Right renal pelvis (tissue), 4 donors: ENCODE measurements at regions not wholly inside any gene's neighbourhood (a gene's known extent, or its start where the extent isn't known, plus 50 kb on each side); places are given as distances from the start of the nearest gene placed in this dataset.
"Not testable (repeated sequence)": the region's sequence is repeated elsewhere in the genome, so short reads cannot be mapped to it uniquely, and the experiment has no call there.

ENCODE experiments used
- DNase-seq, 4 donors: peaks; one replicate each; pipeline ENCODE4 v3.0.0-alpha.2; 2013; ENCODE audit warnings: low read depth in 4 of 4, low spot score in 3 of 4, missing footprints in 1 of 4

DNA sequence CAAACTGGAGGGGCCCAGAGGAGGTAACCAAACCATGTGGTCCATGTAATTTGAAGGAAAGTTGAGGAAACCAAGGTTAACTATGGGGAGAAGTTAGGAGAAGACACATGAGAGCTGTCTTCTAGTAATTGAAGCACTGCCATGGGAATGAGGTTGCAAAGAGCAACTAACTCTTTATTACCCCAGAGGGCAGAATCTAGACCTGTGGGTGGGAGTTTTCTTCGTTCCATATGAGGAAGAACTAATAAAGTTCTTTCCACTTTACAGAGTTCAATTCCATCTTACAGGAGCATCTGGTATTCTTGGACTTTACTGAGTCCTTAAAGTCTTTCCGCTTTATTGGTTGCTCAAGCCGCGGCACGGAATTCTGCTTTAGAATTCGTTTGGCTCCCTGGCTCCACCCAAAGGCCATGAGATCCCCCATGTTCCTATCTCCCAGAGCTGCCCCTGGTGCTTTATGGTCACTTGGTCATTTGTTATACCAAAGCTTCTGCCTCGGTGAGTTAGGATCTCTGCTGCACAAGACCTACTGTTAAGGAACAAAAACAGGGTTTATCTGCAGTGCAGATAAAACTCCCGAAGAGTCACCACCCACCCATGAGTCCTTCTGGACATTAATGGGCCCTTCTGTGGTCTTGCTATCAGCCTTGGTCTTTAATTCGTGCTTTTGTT lies 89.5 kb upstream of the UMPS start:
- DNase-seq: no peak

DNA sequence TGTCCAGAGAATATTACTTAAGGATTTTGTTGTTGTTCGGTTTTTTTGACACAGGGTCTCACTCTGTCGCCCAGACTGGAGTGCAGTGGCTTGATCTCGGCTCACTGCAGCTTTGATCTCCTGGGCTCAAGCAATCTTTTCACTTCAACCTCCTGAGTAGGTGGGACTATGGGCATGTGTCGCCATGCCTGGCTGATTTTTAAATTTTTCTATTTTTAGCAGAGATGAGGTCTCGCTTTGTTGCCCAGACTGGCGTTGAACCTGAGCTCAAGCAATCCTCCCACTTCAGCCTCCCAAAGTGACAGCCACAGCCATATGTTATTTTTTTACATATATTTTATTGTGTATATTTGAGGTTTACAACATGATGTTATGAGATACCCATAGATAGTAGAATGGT lies 86.8 kb upstream of the UMPS start:
- DNase-seq: no peak

DNA sequence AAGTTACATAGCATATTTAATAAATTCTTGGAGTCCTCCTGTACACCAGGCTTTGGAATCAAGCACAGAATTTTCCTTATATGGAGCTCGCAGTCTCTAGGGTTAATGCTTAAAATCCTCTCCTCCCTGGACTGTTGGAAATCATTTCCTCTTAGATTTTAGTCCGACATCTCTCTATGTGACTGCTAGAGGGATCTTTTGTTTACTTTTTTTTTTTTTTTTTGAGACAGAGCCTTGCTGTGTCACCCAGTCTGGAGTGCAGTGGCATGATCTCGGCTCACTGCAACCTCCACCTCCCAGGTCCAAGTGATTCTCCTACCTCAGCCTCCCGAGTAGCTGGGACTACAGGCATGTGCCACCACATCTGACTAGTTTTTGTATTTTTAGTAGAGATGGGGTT lies 84.1 kb upstream of the UMPS start:
- not testable (repeated sequence) for DNase-seq

DNA sequence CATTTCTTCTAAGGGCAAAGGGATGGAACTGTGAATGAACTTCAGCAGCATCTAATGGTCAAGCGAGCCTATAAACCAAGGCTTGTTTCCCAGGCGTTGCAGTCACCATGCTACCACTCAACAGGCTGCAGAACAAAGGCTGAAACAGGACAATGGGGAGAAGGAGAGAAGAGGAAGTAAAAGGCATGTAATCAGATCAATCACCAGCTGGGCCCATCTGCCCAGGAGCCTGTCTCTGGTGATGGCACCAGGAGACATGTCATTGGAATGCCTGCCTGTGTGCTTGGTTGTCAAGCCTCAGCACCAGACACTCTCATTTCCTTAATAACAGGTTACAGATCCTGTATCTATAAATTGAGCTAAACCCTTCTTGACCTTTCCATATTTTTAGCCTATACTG lies 81.7 kb upstream of the UMPS start:
- DNase-seq: no peak

DNA sequence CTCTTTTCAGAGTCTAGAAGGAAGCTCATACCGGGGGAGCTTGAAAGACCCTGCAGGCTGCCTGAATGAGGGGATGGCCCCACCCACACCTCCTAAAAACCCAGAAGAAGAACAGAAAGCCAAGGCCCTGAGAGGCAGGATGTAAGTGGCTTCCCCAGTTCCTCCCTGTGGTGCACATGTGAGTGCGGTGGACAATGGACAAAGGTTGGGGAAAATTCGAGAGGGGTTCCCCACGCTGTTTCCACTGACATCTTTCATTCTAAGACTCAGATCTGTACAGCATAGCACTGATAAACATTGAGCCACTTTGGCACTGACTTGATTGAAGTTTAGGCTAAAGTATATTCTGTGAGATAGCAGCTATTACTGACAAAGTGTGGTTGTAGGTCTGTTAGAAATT lies 79.5 kb upstream of the UMPS start:
- no peak for DNase-seq

DNA sequence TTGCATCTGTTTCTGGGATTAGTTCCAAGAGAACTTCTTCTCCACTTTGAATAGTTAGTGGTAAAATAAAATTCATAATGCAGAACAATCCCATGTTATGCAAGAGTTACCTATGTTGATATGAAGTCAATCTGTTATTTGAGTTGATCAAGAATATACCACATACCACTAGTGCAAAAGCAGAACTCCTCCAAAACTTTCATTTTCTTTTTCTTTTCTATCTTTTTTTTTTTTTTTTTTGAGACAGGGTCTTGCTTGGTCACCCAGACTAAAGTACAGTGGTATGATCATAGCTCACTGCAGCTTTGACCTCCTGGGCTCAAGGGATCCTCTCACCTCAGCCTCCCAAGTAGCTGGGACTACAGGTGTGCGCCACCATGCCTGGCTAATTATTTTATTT lies 78.8 kb upstream of the UMPS start:
- DNase-seq: not testable (repeated sequence)

DNA sequence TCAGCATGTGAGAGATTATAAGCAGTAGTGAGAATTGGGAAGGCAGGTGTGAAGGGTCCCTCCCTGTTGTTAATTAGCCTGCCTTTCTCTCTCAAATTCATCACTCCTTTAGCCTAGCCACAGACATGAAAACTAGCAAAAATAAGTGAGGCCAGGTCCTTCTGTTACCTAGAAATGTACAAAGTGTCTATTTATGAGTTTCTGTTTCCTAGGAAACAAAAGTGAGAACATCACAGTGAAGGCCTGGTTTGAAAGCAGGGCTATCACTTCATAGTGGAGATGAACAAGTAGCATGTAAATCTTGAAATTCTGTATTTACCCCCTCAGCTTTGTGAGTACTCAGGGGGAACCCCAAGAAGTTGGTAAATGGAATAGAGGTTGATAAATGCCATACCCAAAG lies 78.2 kb upstream of the UMPS start:
- DNase-seq: no peak

DNA sequence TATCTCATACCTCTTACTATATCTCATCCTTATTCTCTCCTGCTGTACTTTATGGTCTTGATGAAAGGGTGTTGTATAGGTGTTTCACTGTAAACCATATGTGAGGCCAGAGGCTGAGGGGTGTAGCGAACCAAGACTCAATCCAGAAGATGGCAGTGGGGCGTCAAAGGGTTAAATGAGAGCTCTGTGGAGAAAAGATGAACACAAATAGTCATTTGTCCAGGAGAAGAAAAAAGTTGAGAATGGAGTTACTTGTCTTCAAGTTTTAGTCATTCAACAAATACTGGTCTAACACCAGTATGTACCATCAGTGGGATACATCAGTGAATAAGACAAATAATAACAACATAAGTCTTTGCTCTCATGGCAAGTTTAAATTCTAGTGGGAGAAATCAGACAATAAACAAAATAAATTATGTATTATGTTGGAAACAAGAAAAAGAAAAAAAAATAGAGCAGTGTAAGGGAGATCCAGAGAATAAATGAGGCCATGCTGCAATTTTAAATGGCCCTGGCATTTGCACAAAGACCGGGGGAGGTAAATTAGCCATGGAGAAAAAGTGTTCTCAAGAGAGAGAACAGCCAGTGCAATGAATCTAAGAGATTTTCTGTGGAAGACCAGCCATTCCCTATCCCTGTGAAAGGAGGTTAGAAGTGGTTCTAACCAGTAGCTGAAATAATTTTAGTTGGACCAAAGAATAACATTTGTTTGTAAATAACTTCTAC lies 77.0 kb upstream of the UMPS start:
- no peak for DNase-seq

DNA sequence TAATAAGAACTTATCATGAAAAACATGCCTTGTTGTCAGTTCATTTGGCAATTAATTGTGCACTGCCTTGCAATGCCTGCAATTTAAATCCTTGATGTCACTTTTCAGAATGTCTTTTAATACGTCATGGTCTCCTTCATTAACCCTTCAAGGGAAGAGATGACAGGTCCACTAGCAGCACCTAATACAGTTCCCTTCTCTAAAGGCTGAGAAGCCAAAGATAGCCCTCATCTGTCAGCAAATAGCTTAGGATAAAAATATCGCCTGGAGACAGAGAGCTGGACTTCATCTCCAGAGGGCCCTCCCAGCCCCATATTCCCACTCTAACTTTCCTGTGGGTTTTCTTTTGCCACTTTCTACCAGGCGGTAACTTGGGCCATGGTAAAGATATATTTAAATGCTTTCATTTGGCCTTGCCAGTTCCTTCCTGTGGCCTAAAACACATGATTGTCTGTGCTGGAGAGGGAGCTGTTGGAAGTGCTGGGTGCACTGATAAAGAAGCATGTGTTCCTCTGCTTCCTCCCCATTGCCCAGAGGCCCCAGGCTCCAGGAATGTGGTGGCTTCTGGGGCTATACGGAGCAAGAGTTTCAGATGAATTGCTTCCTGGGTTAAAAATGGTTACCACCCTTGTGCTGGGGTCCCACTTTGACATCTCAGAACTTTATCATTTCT lies 76.3 kb upstream of the UMPS start:
- no peak for DNase-seq

DNA sequence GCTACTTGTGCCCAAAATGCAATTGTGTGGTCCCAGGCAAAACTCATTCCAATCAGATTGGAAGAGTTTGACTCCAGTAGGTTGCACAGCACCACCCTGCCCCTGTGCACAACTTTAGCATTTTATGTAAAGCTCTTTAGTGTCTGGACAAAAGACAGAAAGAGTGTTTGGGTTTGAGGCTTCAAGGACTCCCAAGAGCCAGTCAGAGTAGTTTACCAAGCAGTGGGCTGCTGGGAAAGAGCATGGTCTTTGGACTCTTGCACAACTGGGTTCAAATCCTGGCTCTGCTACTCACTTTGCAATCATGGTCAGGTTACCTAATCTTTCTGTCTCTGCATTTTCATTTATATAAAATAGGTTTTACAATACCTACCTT lies 75.8 kb upstream of the UMPS start:
- DNase-seq: no peak

DNA sequence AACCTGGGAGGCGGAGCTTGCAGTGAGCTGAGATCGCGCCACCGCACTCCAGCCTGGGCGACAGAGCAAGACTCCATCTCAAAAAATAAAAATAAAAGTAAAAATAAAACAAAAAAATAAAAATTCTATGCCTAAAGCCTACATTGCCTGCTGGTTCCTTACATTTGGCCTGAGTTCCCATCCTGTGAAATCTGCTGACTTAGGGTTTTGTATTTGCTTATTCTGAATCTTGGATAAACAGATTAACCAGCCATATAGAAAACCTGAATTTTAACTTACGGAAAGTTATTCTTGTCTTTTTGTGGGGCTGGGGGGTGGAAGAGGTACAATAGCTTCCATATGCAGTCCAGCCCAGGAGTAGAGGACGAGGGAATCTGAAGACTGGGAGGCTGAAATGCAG lies 73.7 kb upstream of the UMPS start:
- DNase-seq: no peak

DNA sequence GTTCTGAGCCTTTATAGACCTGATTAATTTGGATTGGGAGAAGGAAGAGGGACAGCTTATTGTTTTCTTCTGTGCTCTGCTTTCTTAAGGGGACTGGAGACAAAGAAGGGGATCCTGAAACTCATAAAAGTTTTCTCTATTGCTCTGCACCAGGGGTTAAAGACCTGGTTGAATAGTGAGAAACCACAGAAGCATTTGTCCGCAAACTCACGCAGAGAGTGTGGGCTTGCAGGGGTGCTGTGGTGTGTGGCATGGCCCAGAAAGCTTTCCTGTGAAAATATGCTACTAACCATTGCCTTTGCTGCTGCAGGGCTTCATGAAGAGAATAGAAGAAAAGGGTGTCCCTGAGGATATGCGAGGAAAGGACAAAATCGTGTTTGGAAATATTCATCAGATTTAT lies 73.1 kb upstream of the UMPS start:
- DNase-seq: no peak

DNA sequence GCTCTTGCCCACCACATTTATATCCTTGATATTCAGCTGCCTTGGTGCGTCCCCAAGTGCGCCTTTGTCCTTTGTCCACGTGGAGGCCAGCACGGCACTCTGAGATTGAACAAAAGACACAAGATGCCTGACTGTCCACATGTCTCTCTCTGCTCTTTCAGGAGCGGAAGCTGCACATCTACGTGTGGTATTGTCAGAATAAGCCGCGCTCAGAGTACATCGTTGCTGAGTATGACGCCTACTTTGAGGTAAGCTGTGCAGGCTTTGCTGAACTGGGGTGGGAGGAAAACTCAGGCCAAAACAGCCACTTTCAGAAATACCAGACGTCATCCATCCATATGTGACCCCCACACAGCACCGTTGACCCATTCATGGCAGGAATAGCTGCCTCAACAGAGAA lies 72.0 kb upstream of the UMPS start:
- no peak for DNase-seq

DNA sequence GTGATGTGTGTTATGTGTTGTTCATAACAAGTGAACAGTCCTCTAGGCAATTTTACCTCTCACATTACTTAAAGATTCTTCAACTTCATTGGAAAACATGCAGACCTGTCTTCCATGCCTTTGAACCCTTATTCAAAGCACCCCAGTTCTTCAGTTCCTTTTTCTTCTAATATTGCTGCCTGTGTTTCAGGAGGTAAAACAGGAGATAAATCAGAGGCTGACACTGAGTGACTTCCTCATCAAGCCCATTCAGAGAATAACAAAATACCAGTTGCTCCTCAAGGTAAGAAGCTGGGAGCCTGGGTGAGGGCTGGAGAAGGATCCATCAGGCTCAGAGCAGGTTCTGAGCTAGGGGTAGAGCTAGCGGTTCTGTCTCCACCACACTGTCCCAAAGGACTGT lies 71.1 kb upstream of the UMPS start:
- DNase-seq: no peak

DNA sequence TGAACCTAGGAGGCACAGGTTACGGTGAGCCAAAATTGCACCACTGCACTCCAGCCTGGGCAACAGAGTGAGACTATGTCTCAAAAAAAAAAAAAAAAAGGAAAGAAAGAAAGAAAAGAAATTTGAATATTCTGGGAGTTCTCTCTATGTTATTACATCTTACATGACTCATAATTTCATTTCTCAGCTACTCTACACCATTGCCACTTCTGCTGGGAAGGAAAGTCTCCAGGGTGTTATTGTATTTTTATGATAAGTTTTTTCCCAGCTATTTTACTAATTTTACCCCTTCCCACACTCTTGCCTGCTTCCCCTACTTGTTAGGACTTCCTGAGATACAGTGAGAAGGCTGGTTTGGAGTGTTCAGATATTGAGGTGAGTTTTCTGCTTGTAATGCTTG lies 69.7 kb upstream of the UMPS start:
- no peak for DNase-seq

DNA sequence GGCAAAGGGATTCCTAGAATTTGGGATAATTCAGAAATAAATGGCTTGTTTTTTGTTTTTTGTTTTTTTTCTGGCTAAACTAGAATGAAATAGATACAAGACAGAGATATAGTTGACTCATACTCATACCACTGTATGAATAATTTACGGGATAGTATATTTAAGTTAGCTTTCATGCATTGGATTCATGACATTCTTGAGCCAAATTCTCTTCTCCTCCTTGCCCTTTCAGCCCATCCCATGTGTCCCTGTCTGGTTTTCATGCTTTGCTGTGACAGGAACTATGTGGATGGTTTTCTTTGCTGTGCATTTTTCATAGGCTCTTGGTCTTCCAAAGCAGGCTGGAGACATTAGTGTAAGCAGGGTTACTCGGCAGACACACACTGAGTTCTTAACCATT lies 66.6 kb upstream of the UMPS start:
- DNase-seq: no peak

DNA sequence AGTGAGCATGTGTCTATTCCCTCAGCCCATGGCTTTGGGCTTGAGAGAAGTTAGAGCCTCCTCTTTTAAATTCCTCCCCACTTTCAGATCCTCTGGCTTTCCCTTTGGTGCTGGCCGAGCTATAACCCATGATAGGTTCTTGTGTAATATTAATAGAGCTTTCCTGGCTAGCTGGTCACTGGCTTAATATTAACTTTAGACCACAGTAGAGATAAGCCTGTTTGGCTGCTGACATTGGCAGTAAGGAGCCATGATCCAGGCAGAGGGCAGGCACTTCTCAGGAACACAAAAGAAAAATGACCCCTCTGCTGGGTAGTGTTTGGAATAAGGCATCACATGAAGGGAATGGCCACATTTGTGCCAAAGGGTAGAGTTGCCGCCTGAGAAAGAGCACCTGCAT lies 65.4 kb upstream of the UMPS start:
- DNase-seq: no peak

DNA sequence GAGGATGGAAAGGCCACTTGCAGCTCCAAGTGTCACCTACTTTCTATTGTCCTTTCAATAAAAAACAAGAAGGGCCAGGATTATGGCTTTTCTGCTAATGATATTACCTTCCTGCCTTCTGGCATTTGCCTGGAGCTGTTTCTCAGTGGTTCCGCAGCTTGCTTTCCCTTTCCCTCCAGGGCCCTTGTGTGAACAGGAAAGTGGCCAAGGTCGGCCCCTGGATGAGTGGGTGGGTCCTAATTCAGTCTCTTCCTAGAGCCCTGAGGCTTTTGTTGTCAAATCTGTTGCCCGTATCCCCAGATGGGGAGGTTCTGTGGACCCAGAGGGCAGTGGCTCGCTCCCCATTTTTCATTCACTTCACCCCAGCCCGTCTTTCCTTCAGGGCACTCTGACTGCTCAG lies 64.2 kb upstream of the UMPS start:
- DNase-seq: no peak

DNA sequence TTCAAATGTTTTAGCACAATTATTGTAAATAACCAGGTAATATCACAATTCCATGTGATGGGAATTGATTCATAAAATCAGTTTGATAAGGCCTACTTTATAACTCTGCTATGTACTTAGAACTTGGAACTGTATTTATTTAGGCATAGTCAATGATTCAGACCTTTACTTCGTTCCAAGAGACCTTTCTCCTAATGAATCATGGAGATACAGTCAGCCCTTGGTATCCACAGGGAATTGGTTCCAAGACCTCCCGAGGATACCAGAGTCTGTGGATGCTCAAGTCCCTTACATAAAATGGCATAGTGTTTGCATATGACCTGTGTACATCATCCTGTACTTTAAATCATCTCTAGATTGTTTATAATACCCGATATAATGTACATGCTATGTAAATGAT lies 60.8 kb upstream of the UMPS start:
- no peak for DNase-seq

DNA sequence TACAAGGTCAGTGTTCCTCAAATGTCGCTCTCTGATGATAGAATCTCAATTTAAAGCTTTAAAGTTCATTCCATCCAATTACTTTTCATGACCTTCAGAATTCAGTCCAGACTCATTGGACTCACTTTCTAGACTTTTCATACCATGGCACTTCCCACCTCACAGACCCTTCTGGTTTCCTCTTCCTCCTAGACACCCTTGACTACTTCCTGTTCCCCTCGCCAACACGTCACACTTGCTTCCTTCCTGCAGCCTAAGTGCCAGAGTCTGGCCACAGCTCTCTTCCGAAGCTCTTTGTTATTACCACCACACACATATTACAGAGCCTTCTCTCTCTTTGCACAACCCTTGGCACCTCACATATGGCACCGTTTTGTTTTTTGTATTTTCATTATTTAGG lies 59.1 kb upstream of the UMPS start:
- DNase-seq: no peak

DNA sequence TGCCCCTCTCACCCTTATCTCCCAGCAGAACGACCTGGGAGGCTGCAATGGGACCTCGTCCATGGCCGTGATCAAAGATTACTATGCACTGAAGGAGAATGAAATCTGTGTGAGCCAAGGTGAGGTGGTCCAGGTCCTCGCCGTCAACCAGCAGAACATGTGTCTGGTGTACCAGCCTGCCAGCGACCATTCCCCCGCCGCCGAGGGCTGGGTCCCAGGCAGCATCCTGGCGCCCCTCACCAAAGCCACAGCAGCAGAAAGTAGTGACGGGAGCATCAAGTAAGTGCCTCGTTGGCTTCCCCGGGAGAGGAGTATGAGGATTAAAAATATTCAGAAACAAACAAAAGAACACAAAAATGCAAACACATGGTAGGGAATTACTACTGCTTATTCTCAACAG lies 55.9 kb upstream of the UMPS start:
- DNase-seq: no peak

DNA sequence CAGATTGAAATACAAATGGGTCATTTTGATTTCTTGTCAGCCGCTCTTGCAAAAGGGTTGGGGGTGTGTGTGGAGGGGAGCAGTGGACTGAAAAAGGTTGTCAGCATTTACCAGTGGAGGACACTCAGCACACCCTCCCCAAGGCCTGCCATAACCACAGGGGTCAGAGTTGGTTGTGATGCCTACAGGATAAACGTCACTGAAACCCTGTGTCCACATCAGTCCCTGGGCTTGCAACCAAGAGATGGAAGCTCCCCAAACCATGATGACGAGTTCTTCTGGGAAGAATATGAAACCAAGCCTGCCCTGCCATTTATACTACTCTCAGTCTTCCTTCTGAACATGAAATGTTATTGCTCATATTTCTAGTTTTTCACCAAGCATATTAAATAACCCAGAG lies 54.0 kb upstream of the UMPS start:
- no peak for DNase-seq
